GM10248 (cell line): ENCODE measurements at regions not wholly inside any gene's neighbourhood (a gene's known extent, or its start where the extent isn't known, plus 50 kb on each side); places are given as distances from the start of the nearest gene placed in this dataset.

Experiments used
- CTCF ChIA-PET: fragments of 300-600 bp; sonication (Branson Sonifier 250); formaldehyde crosslinking; extraction: SDS; loops from one replicate; lab custom pipeline; 2021; ENCODE audit warnings: antibody characterized with exemption; lab: Yijun Ruan, JAX
- POLR2A ChIA-PET: fragments of 350-650 bp; sonication (Branson Sonifier 250); formaldehyde crosslinking; extraction: SDS; loops from one replicate; lab custom pipeline; 2020; ENCODE audit warnings: antibody characterized with exemption; lab: Yijun Ruan, JAX
- DNase-seq: peaks from one replicate; pipeline ENCODE4 v3.0.0; 2012; ENCODE audit errors: extremely low spot score
- TF ChIP-seq, protein P1 (sequence below): IDR thresholded peaks from 2 replicates; pipeline ENCODE4 v1.5.1; 2012; ENCODE audit warnings: mild to moderate bottlenecking, low read depth; ENCODE audit errors: extremely low read depth, missing control alignments, control extremely low read depth

DNA sequence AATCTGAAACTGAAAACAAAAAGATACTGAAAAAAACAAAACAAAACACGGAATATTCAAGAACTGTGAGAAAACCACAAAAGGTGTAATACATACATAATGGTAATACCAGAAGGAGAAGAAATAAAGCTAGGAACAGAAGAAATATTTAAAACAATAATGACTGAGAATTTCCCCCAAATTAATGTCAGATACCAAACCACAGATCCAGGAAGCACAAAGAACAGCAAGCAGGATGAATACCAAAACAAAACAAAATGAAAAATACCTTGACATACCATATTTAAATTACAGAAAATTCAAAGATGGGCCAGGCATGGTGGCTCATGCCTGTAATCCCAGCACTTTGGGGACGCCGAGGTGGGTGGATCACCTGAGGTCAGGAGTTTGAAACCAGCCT, 57.7 kb upstream of the PARD3 start:
- no peak for DNase-seq
- TF ChIP-seq, protein P1, sequence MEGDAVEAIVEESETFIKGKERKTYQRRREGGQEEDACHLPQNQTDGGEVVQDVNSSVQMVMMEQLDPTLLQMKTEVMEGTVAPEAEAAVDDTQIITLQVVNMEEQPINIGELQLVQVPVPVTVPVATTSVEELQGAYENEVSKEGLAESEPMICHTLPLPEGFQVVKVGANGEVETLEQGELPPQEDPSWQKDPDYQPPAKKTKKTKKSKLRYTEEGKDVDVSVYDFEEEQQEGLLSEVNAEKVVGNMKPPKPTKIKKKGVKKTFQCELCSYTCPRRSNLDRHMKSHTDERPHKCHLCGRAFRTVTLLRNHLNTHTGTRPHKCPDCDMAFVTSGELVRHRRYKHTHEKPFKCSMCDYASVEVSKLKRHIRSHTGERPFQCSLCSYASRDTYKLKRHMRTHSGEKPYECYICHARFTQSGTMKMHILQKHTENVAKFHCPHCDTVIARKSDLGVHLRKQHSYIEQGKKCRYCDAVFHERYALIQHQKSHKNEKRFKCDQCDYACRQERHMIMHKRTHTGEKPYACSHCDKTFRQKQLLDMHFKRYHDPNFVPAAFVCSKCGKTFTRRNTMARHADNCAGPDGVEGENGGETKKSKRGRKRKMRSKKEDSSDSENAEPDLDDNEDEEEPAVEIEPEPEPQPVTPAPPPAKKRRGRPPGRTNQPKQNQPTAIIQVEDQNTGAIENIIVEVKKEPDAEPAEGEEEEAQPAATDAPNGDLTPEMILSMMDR = no peak
- ChIA-PET CTCF (no interaction called here), POLR2A (no interaction called here)

DNA sequence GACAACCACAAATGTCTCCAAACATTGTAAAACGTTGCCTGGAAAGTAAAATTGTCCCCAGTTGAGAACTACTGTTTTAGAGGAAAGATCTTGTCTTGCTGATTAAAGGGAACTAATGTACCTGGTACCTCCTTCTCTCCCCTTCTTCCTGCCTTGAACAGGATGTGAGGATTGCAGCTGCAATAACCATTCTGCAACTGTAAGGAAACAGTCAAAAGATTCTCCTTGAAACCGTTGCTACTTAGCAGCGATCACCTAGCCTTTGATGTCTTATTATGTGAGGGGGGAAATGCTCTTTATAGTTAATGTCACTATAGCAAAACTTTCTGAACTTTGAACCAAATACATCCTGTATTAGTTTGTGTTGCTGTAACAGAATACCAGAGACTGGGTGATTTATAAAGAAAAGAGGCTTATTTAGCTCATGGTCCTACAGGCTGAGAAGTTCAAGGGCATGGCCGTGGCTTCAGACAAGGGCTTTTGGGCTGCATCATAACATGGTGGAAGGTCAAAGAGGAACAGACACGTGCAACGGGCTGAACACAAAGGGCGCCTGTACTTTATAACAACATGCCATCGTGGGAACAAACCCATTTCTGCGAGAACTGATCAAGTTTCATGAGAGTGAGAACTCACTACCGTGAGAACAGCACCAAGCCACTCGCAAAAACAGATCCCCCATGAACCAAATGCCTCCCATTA, 54.2 kb upstream of the PARD3 start:
- no peak for DNase-seq
- TF ChIP-seq, protein P1 = no peak
- ChIA-PET POLR2A (no interaction called here), CTCF (no interaction called here)

DNA sequence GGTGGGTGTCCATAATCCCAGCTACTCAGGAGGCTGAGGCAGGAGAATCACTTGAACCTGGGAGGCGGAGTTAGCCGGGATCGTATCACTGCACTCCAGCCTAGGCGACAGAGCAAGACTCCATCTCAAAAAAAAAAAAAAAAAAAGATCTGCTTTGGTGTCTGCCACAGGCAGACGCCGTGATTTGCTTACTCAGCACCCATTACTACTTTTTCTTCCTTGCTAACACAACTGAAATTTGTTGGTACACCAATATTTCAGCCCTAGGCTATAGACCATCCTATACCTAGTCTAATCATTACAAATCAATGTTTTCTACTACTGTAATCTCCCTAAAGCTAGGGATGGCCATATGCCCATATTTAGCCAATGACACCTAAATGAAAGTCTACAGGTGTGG, 53.5 kb upstream of the PARD3 start:
- CTCF ChIA-PET = no interaction called here
- POLR2A ChIA-PET = no interaction called here
- TF ChIP-seq, protein P1 = no peak

DNA sequence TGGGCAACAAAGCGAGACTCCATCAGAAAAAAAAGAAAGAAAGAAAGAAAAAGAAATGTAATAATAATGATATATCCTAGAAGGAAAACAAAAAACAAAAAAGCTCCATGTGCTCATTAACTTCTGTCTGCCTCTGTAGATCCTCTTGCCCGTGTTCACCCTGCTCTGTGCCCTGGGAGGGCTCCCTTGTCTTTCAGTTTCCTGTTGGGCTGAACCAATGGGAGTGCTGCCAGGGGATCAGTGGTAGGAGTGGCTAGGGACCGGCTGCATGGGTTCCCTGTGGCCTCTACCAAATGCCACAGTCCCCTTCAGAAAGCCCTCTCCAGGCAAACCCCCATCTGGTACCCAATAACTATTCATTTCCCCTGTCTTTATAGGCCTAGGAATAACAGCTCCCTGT, 51.8 kb upstream of the PARD3 start:
- CTCF ChIA-PET = no interaction called here
- DNase-seq = no peak
- POLR2A ChIA-PET = no interaction called here
- TF ChIP-seq, protein P1 = no peak

More for the DNA sequence above, 53.5 kb upstream of the PARD3 start:
- DNase-seq = no peak
